ENCODE measurements at regions not wholly inside any gene's neighbourhood (a gene's known extent, or its start where the extent isn't known, plus 50 kb on each side); places are given as distances from the start of the nearest gene placed in this dataset.
"Not testable (repeated sequence)": the region's sequence is repeated elsewhere in the genome, so short reads cannot be mapped to it uniquely, and the experiment has no call there.

DNA sequence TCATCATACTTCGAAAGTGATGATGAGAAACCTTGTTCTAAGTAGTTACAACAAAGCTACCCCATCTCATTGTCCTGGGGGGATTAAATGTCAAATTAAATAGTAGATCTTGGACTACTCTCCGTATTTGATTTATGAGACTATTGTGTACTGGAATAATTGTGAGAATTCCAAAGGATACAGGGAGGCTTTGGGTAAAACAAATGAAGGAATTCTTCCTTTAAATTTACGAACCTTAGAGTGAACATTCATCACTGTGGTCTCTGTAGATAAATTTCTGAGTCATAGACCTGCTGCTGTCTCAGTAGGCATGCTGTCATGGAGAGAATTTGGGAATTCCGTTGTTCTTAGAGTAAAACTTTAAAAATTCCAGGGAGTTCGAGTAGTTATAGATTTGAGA, 836.2 kb downstream of the DNAH5 start:
- TF ChIP-seq, protein P1, sequence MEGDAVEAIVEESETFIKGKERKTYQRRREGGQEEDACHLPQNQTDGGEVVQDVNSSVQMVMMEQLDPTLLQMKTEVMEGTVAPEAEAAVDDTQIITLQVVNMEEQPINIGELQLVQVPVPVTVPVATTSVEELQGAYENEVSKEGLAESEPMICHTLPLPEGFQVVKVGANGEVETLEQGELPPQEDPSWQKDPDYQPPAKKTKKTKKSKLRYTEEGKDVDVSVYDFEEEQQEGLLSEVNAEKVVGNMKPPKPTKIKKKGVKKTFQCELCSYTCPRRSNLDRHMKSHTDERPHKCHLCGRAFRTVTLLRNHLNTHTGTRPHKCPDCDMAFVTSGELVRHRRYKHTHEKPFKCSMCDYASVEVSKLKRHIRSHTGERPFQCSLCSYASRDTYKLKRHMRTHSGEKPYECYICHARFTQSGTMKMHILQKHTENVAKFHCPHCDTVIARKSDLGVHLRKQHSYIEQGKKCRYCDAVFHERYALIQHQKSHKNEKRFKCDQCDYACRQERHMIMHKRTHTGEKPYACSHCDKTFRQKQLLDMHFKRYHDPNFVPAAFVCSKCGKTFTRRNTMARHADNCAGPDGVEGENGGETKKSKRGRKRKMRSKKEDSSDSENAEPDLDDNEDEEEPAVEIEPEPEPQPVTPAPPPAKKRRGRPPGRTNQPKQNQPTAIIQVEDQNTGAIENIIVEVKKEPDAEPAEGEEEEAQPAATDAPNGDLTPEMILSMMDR (conservative IDR thresholded peaks at IDR 0.05), result no peak
- H3K27ac ChIP-seq (ENCODE audit: low read depth, low read length), result no peak overlapping the region
- no peaks in the 10 kb centered on the region for H3K9me3 ChIP-seq (ENCODE audit: control insufficient read depth, low read length)
- no peak overlapping the region for H3K4me3 Mint-ChIP-seq
- no peak overlapping the region for H3K9ac ChIP-seq (ENCODE audit: extremely low read depth, low read length, poor library complexity, severe bottlenecking)
- WGBS, 2 experiments (ENCODE audit: insufficient coverage in 1 of 2, insufficient read length in 1 of 2), result 85 to 91% methylated on average over 3 to 5 of the region's 5 CpGs
- no peaks in the 10 kb centered on the region for H3K27me3 Mint-ChIP-seq (ENCODE audit: insufficient read depth)
- DNase-seq, result no peak
- H3K27ac Mint-ChIP-seq, result no peak overlapping the region
- H3K27me3 ChIP-seq (ENCODE audit: control insufficient read depth, insufficient read depth, low read length, poor library complexity, severe bottlenecking), result no peaks in the 10 kb centered on the region
- H3K36me3 ChIP-seq (ENCODE audit: control insufficient read depth, insufficient read depth, low read length), result no peaks in the 10 kb centered on the region
- H3K36me3 Mint-ChIP-seq (ENCODE audit: low read depth), result no peaks in the 10 kb centered on the region
- no peaks in the 10 kb centered on the region for H3K4me1 ChIP-seq (ENCODE audit: control insufficient read depth, insufficient read depth, low read length)
- no peaks in the 10 kb centered on the region for H3K9me3 Mint-ChIP-seq
- H3K4me3 ChIP-seq (ENCODE audit: low read length), result no peak overlapping the region
- no peaks in the 10 kb centered on the region for H3K4me1 Mint-ChIP-seq

DNA sequence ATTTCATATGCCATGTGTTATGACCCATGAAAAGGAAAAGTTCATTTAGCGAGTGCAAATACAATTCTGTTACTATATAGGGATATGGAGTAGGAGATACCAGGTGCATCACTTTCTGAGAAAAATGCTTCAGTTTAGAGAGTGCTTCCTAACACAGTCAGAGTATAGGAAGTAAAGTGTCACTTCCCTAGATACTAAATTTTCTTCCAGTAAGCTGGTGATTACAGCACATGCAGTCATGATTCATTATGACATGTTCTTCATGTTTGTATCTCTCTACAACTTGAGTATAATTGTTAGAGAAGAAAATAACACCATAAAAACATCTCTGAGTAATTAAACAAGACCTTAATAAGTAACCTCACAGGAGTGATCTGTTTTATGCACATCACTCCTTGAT, 837.0 kb downstream of the DNAH5 start:
- 100% methylated on average over 1 of the region's 1 CpG for WGBS, 2 experiments (ENCODE audit: insufficient coverage in 1 of 2, insufficient read length in 1 of 2)
- TF ChIP-seq, protein P1 (conservative IDR thresholded peaks at IDR 0.05), result no peak
- no peaks in the 10 kb centered on the region for H3K27me3 ChIP-seq (ENCODE audit: control insufficient read depth, insufficient read depth, low read length, poor library complexity, severe bottlenecking)
- no peaks in the 10 kb centered on the region for H3K4me1 ChIP-seq (ENCODE audit: control insufficient read depth, insufficient read depth, low read length)
- H3K27me3 Mint-ChIP-seq (ENCODE audit: insufficient read depth), result no peaks in the 10 kb centered on the region
- H3K4me3 ChIP-seq (ENCODE audit: low read length), result no peak overlapping the region
- no peaks in the 10 kb centered on the region for H3K4me1 Mint-ChIP-seq
- H3K9me3 Mint-ChIP-seq, result no peaks in the 10 kb centered on the region
- H3K36me3 ChIP-seq (ENCODE audit: control insufficient read depth, insufficient read depth, low read length), result no peaks in the 10 kb centered on the region
- H3K36me3 Mint-ChIP-seq (ENCODE audit: low read depth), result no peaks in the 10 kb centered on the region
- no peak overlapping the region for H3K9ac ChIP-seq (ENCODE audit: extremely low read depth, low read length, poor library complexity, severe bottlenecking)
- no peaks in the 10 kb centered on the region for H3K9me3 ChIP-seq (ENCODE audit: control insufficient read depth, low read length)
- no peak overlapping the region for H3K4me3 Mint-ChIP-seq
- H3K27ac Mint-ChIP-seq, result no peak overlapping the region
- no peak overlapping the region for H3K27ac ChIP-seq (ENCODE audit: low read depth, low read length)
- DNase-seq, result no peak

GRCh38 chr5:13081116-13081515, 863.4 kb downstream of the DNAH5 start:
- peaks cover 4% of the 10 kb centered on the region for H3K9me3 ChIP-seq (ENCODE audit: control insufficient read depth, low read length)
- H3K4me3 Mint-ChIP-seq, result no peak overlapping the region
- H3K4me3 ChIP-seq (ENCODE audit: low read length), result no peak overlapping the region
- H3K27me3 ChIP-seq (ENCODE audit: control insufficient read depth, insufficient read depth, low read length, poor library complexity, severe bottlenecking), result no peaks in the 10 kb centered on the region
- no peaks in the 10 kb centered on the region for H3K4me1 ChIP-seq (ENCODE audit: control insufficient read depth, insufficient read depth, low read length)
- H3K36me3 Mint-ChIP-seq (ENCODE audit: low read depth), result no peaks in the 10 kb centered on the region
- H3K4me1 Mint-ChIP-seq, result no peaks in the 10 kb centered on the region
- no peak overlapping the region for H3K27ac ChIP-seq (ENCODE audit: low read depth, low read length)
- no peaks in the 10 kb centered on the region for H3K36me3 ChIP-seq (ENCODE audit: control insufficient read depth, insufficient read depth, low read length)
- H3K27me3 Mint-ChIP-seq (ENCODE audit: insufficient read depth), result no peaks in the 10 kb centered on the region
- H3K9ac ChIP-seq (ENCODE audit: extremely low read depth, low read length, poor library complexity, severe bottlenecking), result no peak overlapping the region
- TF ChIP-seq, protein P1 (conservative IDR thresholded peaks at IDR 0.05), result no peak
- no peaks in the 10 kb centered on the region for H3K9me3 Mint-ChIP-seq
- H3K27ac Mint-ChIP-seq, result no peak overlapping the region
- DNase-seq, result no peak
- WGBS, 2 experiments (ENCODE audit: insufficient coverage in 1 of 2, insufficient read length in 1 of 2), result 93 to 100% methylated on average over 2 to 4 of the region's 4 CpGs

DNA sequence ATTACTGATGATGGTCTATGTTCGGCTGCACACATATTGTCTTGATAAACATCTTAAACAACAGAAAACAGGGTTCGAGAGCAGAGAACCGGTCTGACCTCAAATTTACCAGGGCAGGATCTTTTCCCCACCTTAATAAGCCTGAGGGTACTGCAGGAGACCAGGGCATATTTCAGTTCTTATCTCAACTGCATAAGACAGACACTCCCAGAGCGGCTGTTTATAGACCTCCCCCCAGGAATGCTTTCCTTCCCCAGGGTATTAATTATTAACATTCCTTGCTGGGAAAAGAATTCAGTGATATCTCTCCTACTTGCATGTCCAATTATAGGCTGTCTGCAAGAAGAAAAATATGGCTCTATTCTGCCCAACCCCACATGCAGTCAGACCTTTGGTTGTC, 871.6 kb downstream of the DNAH5 start:
- not testable (repeated sequence) for H3K36me3 ChIP-seq (ENCODE audit: control insufficient read depth, insufficient read depth, low read length); DNase-seq; H3K27me3 Mint-ChIP-seq (ENCODE audit: insufficient read depth); H3K27ac ChIP-seq (ENCODE audit: low read depth, low read length); H3K4me3 ChIP-seq (ENCODE audit: low read length); H3K4me1 ChIP-seq (ENCODE audit: control insufficient read depth, insufficient read depth, low read length); H3K9ac ChIP-seq (ENCODE audit: extremely low read depth, low read length, poor library complexity, severe bottlenecking); H3K27ac Mint-ChIP-seq; H3K4me3 Mint-ChIP-seq; H3K4me1 Mint-ChIP-seq; H3K36me3 Mint-ChIP-seq (ENCODE audit: low read depth)
- Histone ChIP-seq H3K9me3 (ENCODE audit: control insufficient read depth, low read length) (peaks cover 32% of the 10 kb centered on the region), H3K27me3 (ENCODE audit: control insufficient read depth, insufficient read depth, low read length, poor library complexity, severe bottlenecking) (peaks cover 11% of the 10 kb centered on the region)
- WGBS, 2 experiments (ENCODE audit: insufficient coverage in 1 of 2, insufficient read length in 1 of 2), result 88 to 89% methylated on average over 2 to 4 of the region's 4 CpGs
- peaks cover 50% of the 10 kb centered on the region for H3K9me3 Mint-ChIP-seq
